ENCODE measurements at regions not wholly inside any gene's neighbourhood (a gene's known extent, or its start where the extent isn't known, plus 50 kb on each side); places are given as distances from the start of the nearest gene placed in this dataset.

- TF ChIP-seq CTCF (IDR thresholded peaks at IDR 0.05; ENCODE audit: low read depth, low read length) (no peak), EZH2phosphoT487 (IDR thresholded peaks at IDR 0.05; ENCODE audit: low read depth) (no peak)
These were observed 49.9 kb upstream of the CD2AP start for GRCh38 chr6:47427680-47428079.
